HG02588 (cell line): ENCODE measurements at regions not wholly inside any gene's neighbourhood (a gene's known extent, or its start where the extent isn't known, plus 50 kb on each side); places are given as distances from the start of the nearest gene placed in this dataset.

Experiments used
- ATAC-seq: cut with Tn5 transposase; IDR thresholded peaks from one replicate; pipeline ENCODE4 v1.9.1; 2021; ENCODE audit warnings: mild to moderate bottlenecking, moderate library complexity; ENCODE audit not compliant: unreplicated experiment

GRCh38 chr3:178475062-178475461 lies 61.2 kb upstream of the KCNMB2 start:
- no peak for ATAC-seq

GRCh38 chr3:178476886-178477285 lies 59.4 kb upstream of the KCNMB2 start:
- no peak for ATAC-seq

DNA sequence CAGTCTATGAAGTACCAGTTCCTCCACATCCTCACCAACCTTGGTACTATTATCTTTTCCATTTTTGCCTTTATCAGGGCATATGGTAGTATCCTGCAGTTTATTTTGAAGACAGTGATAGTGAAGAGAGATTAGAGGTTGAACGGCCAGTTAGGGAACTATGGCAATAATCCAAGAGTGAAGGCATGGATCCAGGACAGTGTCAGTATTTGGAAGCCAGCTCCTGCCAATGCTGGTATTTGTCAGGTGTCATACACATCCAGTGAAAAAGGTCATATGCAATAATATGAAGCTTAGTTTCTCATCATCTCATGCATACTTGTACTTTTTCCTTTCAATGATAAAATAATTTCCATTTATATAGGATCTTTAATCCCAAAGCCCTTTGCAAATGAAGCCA lies 56.8 kb upstream of the KCNMB2 start:
- ATAC-seq = no peak

GRCh38 chr3:178479860-178480259 lies 56.4 kb upstream of the KCNMB2 start:
- no peak for ATAC-seq

- ATAC-seq = peak; percentile 17
Measured at GRCh38 chr3:178480274-178480673, 56.0 kb upstream of the KCNMB2 start.

GRCh38 chr3:178480795-178481194 lies 55.4 kb upstream of the KCNMB2 start:
- peak; percentile 99 for ATAC-seq

GRCh38 chr3:178482981-178483380 lies 53.3 kb upstream of the KCNMB2 start:
- ATAC-seq = no peak

- ATAC-seq = no peak
Measured at GRCh38 chr3:178483704-178484103, 52.5 kb upstream of the KCNMB2 start.

- ATAC-seq = no peak
Measured at GRCh38 chr3:178485756-178486155, 50.5 kb upstream of the KCNMB2 start.
